KMS-11 (cell line): ENCODE measurements at regions not wholly inside any gene's neighbourhood (a gene's known extent, or its start where the extent isn't known, plus 50 kb on each side); places are given as distances from the start of the nearest gene placed in this dataset.

Experiments
- H2AFZ ChIP-seq: fragments of 200-600 bp; sonication (generic); 2 replicates; pipeline ENCODE4 v1.6.1; 2016; ENCODE audit warnings: antibody characterized with exemption, mixed run types, low read depth
- H3K27ac ChIP-seq: fragments of 200-600 bp; sonication (generic); 2 replicates; pipeline ENCODE4 v1.6.1; 2016; ENCODE audit warnings: mild to moderate bottlenecking, mixed run types
- H3K27me3 ChIP-seq: fragments of 200-600 bp; sonication (generic); 2 replicates; pipeline ENCODE4 v1.6.1; 2017; ENCODE audit warnings: mild to moderate bottlenecking, low read depth, mixed run types, moderate library complexity; ENCODE audit not compliant: insufficient read depth
- H3K36me3 ChIP-seq: fragments of 200-600 bp; sonication (generic); 2 replicates; pipeline ENCODE4 v1.6.1; 2017; ENCODE audit warnings: mild to moderate bottlenecking, mixed run types; ENCODE audit not compliant: insufficient read depth
- H3K4me1 ChIP-seq: fragments of 200-600 bp; sonication (generic); 2 replicates; pipeline ENCODE4 v1.6.1; 2016; ENCODE audit warnings: mild to moderate bottlenecking, low read depth, mixed run types; ENCODE audit not compliant: poor library complexity, severe bottlenecking
- H3K4me2 ChIP-seq: fragments of 200-600 bp; sonication (generic); 2 replicates; pipeline ENCODE4 v1.7.0; 2016; ENCODE audit warnings: mild to moderate bottlenecking, mixed run types
- H3K4me3 ChIP-seq: fragments of 200-600 bp; sonication (generic); IDR thresholded peaks from 2 replicates; pipeline ENCODE4 v1.6.1; 2017; ENCODE audit warnings: low read depth, low read length, mixed read lengths; ENCODE audit not compliant: insufficient read depth
- H3K79me2 ChIP-seq: fragments of 200-600 bp; sonication (generic); 2 replicates; pipeline ENCODE4 v1.6.1; 2016; ENCODE audit warnings: low read depth, mixed run types; ENCODE audit not compliant: insufficient read depth
- H3K9ac ChIP-seq: fragments of 200-600 bp; sonication (generic); 2 replicates; pipeline ENCODE4 v1.6.1; 2016; ENCODE audit warnings: mild to moderate bottlenecking, mixed run types
- H4K20me1 ChIP-seq: fragments of 200-600 bp; sonication (generic); 2 replicates; pipeline ENCODE4 v1.6.1; 2016; ENCODE audit warnings: mild to moderate bottlenecking, mixed run types; ENCODE audit not compliant: insufficient read depth
- CTCF ChIP-seq: fragments of 200-600 bp; sonication (generic); conservative IDR thresholded peaks from 2 replicates; pipeline ENCODE4 v1.6.1; 2017; ENCODE audit warnings: low read depth, mild to moderate bottlenecking, antibody characterized with exemption, low read length, moderate library complexity, mixed read lengths

GRCh38 chr6:130306377-130306776 is 59.4 kb upstream of the TMEM200A start:
- no peaks in the 10 kb centered on the region for H4K20me1 ChIP-seq
- H3K4me1 ChIP-seq: no peaks in the 10 kb centered on the region
- no peak overlapping the region for H3K27ac ChIP-seq
- TF ChIP-seq CTCF: no peak
- H3K27me3 ChIP-seq: no peaks in the 10 kb centered on the region
- H3K36me3 ChIP-seq: no peaks in the 10 kb centered on the region
- H3K4me2 ChIP-seq: no peak overlapping the region
- no peak overlapping the region for H2AFZ ChIP-seq
- no peaks in the 10 kb centered on the region for H3K79me2 ChIP-seq
- no peak overlapping the region for H3K4me3 ChIP-seq
- no peak overlapping the region for H3K9ac ChIP-seq

GRCh38 chr6:130303431-130303830 is 62.4 kb upstream of the TMEM200A start:
- H3K36me3 ChIP-seq: no peaks in the 10 kb centered on the region
- no peak overlapping the region for H3K4me3 ChIP-seq
- no peak overlapping the region for H2AFZ ChIP-seq
- H3K27me3 ChIP-seq: no peaks in the 10 kb centered on the region
- H4K20me1 ChIP-seq: no peaks in the 10 kb centered on the region
- H3K9ac ChIP-seq: no peak overlapping the region
- H3K4me2 ChIP-seq: no peak overlapping the region
- no peak overlapping the region for H3K27ac ChIP-seq
- no peaks in the 10 kb centered on the region for H3K4me1 ChIP-seq
- no peak for TF ChIP-seq CTCF
- no peaks in the 10 kb centered on the region for H3K79me2 ChIP-seq

GRCh38 chr6:130298258-130298657 is 67.6 kb upstream of the TMEM200A start:
- no peaks in the 10 kb centered on the region for H3K36me3 ChIP-seq
- H3K4me1 ChIP-seq: no peaks in the 10 kb centered on the region
- no peaks in the 10 kb centered on the region for H4K20me1 ChIP-seq
- H3K79me2 ChIP-seq: no peaks in the 10 kb centered on the region
- H2AFZ ChIP-seq: no peak overlapping the region
- H3K9ac ChIP-seq: no peak overlapping the region
- H3K27me3 ChIP-seq: no peaks in the 10 kb centered on the region
- H3K4me3 ChIP-seq: no peak overlapping the region
- H3K27ac ChIP-seq: no peak overlapping the region
- no peak overlapping the region for H3K4me2 ChIP-seq
- TF ChIP-seq CTCF: no peak

GRCh38 chr6:130296854-130297253 is 69.0 kb upstream of the TMEM200A start:
- H3K79me2 ChIP-seq: no peaks in the 10 kb centered on the region
- no peak overlapping the region for H3K4me2 ChIP-seq
- TF ChIP-seq CTCF: no peak
- no peaks in the 10 kb centered on the region for H3K27me3 ChIP-seq
- H3K36me3 ChIP-seq: no peaks in the 10 kb centered on the region
- no peak overlapping the region for H3K9ac ChIP-seq
- no peaks in the 10 kb centered on the region for H4K20me1 ChIP-seq
- H3K4me3 ChIP-seq: no peak overlapping the region
- H3K4me1 ChIP-seq: no peaks in the 10 kb centered on the region
- no peak overlapping the region for H3K27ac ChIP-seq
- H2AFZ ChIP-seq: no peak overlapping the region

DNA sequence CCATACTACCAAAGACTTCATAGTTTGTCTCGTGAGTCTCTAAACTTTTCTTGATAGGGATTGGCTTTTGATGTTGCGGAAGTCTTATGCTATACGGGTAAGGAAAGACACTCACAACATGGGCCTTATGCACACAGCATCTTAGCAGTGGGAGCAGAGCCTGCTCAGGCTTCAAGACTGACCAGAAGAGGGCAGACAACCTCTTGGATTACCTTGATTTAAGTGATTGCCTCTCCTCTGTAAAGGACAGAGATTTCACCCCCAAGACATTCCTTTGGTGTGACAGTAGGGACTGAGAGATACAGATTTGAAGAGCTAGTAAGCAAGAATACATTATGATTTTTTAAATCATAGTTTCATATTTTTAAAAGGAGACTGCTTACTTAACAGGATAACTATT is 71.0 kb upstream of the SAMD3 start:
- no peak overlapping the region for H3K4me3 ChIP-seq
- no peaks in the 10 kb centered on the region for H3K79me2 ChIP-seq
- no peak overlapping the region for H3K27ac ChIP-seq
- no peaks in the 10 kb centered on the region for H4K20me1 ChIP-seq
- peak; percentile 51; the same call in 1 of the 2 replicates for TF ChIP-seq CTCF
- no peak overlapping the region for H3K9ac ChIP-seq
- no peaks in the 10 kb centered on the region for H3K27me3 ChIP-seq
- no peaks in the 10 kb centered on the region for H3K36me3 ChIP-seq
- H3K4me2 ChIP-seq: no peak overlapping the region
- no peak overlapping the region for H2AFZ ChIP-seq
- no peaks in the 10 kb centered on the region for H3K4me1 ChIP-seq
